DND-41 (cell line): ENCODE measurements at regions not wholly inside any gene's neighbourhood (a gene's known extent, or its start where the extent isn't known, plus 50 kb on each side); places are given as distances from the start of the nearest gene placed in this dataset.

Experiments
- ATAC-seq: fragments of 200-7000 bp; cut with Tn5 transposase; 3 replicates; pipeline ENCODE4 v1.9.1; 2021; ENCODE audit warnings: low read depth; ENCODE audit not compliant: insufficient read depth
- DNase-seq: peaks from one replicate; pipeline ENCODE4 v3.0.0-alpha.2; 2020
- H2AFZ ChIP-seq: 2 replicates; pipeline ENCODE4 v1.6.0; 2012; ENCODE audit warnings: low read depth, low read length
- H3K27ac ChIP-seq: 2 replicates; pipeline ENCODE4 v1.5.1; 2012; ENCODE audit warnings: low read length, inconsistent platforms
- H3K27me3 ChIP-seq: fragments of 200-600 bp; sonication (generic); 2 replicates; pipeline ENCODE4 v1.6.0; 2012; ENCODE audit warnings: low read length, mild to moderate bottlenecking, inconsistent platforms; ENCODE audit not compliant: insufficient read depth, poor library complexity
- H3K36me3 ChIP-seq: 2 replicates; pipeline ENCODE4 v1.5.1; 2012; ENCODE audit warnings: low read length, inconsistent platforms; ENCODE audit not compliant: insufficient read depth
- H3K4me1 ChIP-seq: 2 replicates; pipeline ENCODE4 v1.5.1; 2012; ENCODE audit warnings: mild to moderate bottlenecking, low read length; ENCODE audit not compliant: insufficient read depth
- H3K4me2 ChIP-seq: 2 replicates; pipeline ENCODE4 v1.6.0; 2012; ENCODE audit warnings: mild to moderate bottlenecking, moderate library complexity, low read length, inconsistent platforms; ENCODE audit not compliant: insufficient read depth
- H3K4me3 ChIP-seq, 2 experiments: fragments of 200-600 bp in 1 of 2; shearing (Covaris generic) in 1 of 2; 2 replicates each; pipeline ENCODE4 v1.5.1; 2012 to 2016; ENCODE audit warnings: inconsistent platforms in 2 of 2, low read length in 2 of 2, mild to moderate bottlenecking in 2 of 2, low read depth in 1 of 2, moderate library complexity in 1 of 2
- H3K79me2 ChIP-seq: 2 replicates; pipeline ENCODE4 v1.6.0; 2012; ENCODE audit warnings: low read length, inconsistent platforms; ENCODE audit not compliant: insufficient read depth
- H3K9ac ChIP-seq: 2 replicates; pipeline ENCODE4 v1.6.0; 2012; ENCODE audit warnings: low read depth, mild to moderate bottlenecking, inconsistent platforms, low read length, moderate library complexity
- H3K9me3 ChIP-seq: 2 replicates; pipeline ENCODE4 v1.5.1; 2012; ENCODE audit warnings: low read length, moderate library complexity, mild to moderate bottlenecking, inconsistent platforms; ENCODE audit not compliant: insufficient read depth, severe bottlenecking
- H4K20me1 ChIP-seq: 2 replicates; pipeline ENCODE4 v1.6.0; 2012; ENCODE audit warnings: low read length; ENCODE audit not compliant: insufficient read depth
- EZH2 ChIP-seq: IDR thresholded peaks from 3 replicates; pipeline ENCODE4 v1.6.1; 2012; ENCODE audit warnings: borderline replicate concordance, low read depth, mild to moderate bottlenecking, moderate library complexity, low read length, inconsistent platforms; ENCODE audit not compliant: severe bottlenecking
- TF ChIP-seq, protein P1 (sequence below): IDR thresholded peaks from 2 replicates; pipeline ENCODE4 v1.5.1; 2012; ENCODE audit warnings: borderline replicate concordance, low read length, moderate library complexity, mild to moderate bottlenecking; ENCODE audit not compliant: poor library complexity, severe bottlenecking; ENCODE audit errors: extremely low read depth

DNA sequence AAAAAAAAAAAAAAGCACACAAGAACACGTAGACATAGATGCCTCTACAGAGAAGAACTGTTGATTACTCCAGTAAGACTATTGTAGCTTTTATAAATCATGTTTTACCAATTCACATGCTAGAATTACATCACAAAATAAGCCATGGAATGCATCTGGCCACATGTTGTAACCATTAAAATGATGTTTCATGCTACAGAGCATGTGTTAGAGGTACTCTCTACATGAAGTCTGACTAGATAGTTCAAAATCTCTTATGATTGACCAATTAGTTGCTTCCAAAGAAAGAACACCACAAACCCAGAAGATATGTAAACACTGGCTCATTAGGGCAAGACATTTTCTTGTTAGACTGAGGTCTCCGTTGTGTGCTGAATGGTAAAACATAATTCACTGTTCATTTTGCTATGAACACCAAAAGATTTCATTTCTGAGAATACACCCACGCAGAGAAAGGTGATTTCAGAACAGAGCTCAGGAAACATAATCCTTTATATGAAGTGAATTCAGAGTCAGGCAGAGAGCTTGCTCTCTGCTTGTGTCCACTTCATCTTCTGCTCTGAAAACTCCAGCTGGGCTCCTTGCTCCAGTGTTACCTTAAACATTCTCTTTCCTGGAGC, 411.4 kb upstream of the SOX9 start:
- DNase-seq (no peak), ATAC-seq (no peak)
- no peaks in the 10 kb centered on the region for H3K36me3 ChIP-seq
- TF ChIP-seq, protein P1, sequence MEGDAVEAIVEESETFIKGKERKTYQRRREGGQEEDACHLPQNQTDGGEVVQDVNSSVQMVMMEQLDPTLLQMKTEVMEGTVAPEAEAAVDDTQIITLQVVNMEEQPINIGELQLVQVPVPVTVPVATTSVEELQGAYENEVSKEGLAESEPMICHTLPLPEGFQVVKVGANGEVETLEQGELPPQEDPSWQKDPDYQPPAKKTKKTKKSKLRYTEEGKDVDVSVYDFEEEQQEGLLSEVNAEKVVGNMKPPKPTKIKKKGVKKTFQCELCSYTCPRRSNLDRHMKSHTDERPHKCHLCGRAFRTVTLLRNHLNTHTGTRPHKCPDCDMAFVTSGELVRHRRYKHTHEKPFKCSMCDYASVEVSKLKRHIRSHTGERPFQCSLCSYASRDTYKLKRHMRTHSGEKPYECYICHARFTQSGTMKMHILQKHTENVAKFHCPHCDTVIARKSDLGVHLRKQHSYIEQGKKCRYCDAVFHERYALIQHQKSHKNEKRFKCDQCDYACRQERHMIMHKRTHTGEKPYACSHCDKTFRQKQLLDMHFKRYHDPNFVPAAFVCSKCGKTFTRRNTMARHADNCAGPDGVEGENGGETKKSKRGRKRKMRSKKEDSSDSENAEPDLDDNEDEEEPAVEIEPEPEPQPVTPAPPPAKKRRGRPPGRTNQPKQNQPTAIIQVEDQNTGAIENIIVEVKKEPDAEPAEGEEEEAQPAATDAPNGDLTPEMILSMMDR: no peak
- TF ChIP-seq EZH2: no peak
- H3K27me3 ChIP-seq: no peaks in the 10 kb centered on the region
- H4K20me1 ChIP-seq: no peaks in the 10 kb centered on the region
- H3K27ac ChIP-seq: no peak overlapping the region
- H3K4me1 ChIP-seq: no peaks in the 10 kb centered on the region
- no peak overlapping the region for H3K9ac ChIP-seq
- H3K79me2 ChIP-seq: no peaks in the 10 kb centered on the region
- H2AFZ ChIP-seq: no peak overlapping the region
- H3K4me3 ChIP-seq: no peak overlapping the region
- H3K4me2 ChIP-seq: no peak overlapping the region
- no peaks in the 10 kb centered on the region for H3K9me3 ChIP-seq

DNA sequence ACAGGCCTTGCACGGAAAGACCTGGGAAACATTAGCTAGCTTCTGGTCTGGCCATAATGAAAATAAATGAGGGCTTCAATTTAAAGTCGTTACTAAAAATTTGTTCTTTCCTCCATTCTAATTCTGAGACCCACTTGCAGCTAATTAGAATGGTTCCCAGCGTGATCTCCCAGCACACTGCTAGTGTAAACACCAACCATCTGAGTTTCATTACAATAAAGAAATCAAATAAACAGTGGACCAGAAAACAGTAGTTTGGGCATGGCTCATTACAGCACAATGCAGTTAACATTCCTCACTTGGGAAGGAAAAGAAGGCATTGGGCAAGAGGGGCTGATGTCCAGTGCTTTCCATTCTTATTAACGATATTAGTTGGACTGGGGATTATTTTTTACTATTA, 410.9 kb upstream of the SOX9 start:
- Histone ChIP-seq H3K4me2 (no peak overlapping the region), H3K27ac (no peak overlapping the region), H3K9me3 (no peaks in the 10 kb centered on the region), H4K20me1 (no peaks in the 10 kb centered on the region), H3K27me3 (no peaks in the 10 kb centered on the region), H3K4me1 (no peaks in the 10 kb centered on the region), H3K36me3 (no peaks in the 10 kb centered on the region), H3K79me2 (no peaks in the 10 kb centered on the region), H3K9ac (no peak overlapping the region), H2AFZ (no peak overlapping the region), H3K4me3 (no peak overlapping the region)
- no peak for DNase-seq
- no peak for ATAC-seq
- TF ChIP-seq, protein P1: no peak
- no peak for TF ChIP-seq EZH2

DNA sequence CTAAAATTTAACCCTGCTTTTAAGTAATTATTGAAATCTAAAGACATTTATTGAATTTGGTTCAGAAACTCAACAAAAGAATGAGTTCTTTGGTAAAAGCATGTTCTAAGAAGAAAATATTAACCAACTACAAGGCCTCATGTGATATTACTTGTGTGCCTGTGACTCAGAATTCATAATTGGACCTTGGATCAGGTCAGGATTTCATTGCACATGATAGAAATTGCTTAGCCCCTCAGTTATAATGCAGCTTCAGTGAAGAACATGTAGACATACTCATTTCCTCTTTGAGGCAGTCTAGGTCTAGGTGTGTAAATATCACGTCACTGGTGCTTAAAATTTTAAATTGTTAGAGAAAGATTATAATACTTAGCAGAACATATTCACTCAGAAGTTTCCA, 410.0 kb upstream of the SOX9 start:
- TF ChIP-seq, protein P1: no peak
- TF ChIP-seq EZH2: no peak
- H3K36me3 ChIP-seq: no peaks in the 10 kb centered on the region
- no peak for DNase-seq
- no peak overlapping the region for H3K27ac ChIP-seq
- H3K4me1 ChIP-seq: no peaks in the 10 kb centered on the region
- no peak overlapping the region for H3K9ac ChIP-seq
- H3K79me2 ChIP-seq: no peaks in the 10 kb centered on the region
- H3K9me3 ChIP-seq: no peaks in the 10 kb centered on the region
- H3K4me2 ChIP-seq: no peak overlapping the region
- no peaks in the 10 kb centered on the region for H4K20me1 ChIP-seq
- ATAC-seq: no peak
- H3K4me3 ChIP-seq: no peak overlapping the region
- H2AFZ ChIP-seq: no peak overlapping the region
- no peaks in the 10 kb centered on the region for H3K27me3 ChIP-seq

DNA sequence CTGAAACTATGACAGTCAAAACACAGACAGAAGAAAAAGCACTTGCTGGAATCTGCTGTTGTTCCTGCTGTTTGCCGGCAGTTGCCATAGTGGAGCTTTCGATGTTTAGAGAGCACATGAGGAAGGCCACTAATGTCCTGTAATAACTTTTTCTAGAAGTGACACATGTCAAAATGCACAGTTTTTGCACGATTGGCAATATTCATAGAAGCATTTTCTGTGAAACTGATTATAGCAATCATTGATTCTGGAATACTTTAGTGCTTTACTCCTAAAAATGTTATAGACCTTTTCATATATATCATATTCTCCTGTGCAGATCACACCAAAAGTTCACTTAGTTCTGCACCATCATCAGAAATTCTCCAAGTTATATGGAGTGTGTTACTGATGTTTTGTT, 407.0 kb upstream of the SOX9 start:
- H3K27ac ChIP-seq: no peak overlapping the region
- H2AFZ ChIP-seq: no peak overlapping the region
- H4K20me1 ChIP-seq: no peaks in the 10 kb centered on the region

More for the DNA sequence above, 407.0 kb upstream of the SOX9 start:
- no peak for TF ChIP-seq EZH2
- TF ChIP-seq, protein P1: no peak
- DNase-seq (no peak), ATAC-seq (no peak)
- Histone ChIP-seq H3K4me1 (no peaks in the 10 kb centered on the region), H3K9me3 (no peaks in the 10 kb centered on the region), H3K4me3 (no peak overlapping the region), H3K9ac (no peak overlapping the region), H3K4me2 (no peak overlapping the region), H3K36me3 (no peaks in the 10 kb centered on the region), H3K79me2 (no peaks in the 10 kb centered on the region), H3K27me3 (no peaks in the 10 kb centered on the region)
